IPS-15b (cell line): ENCODE measurements at regions not wholly inside any gene's neighbourhood (a gene's known extent, or its start where the extent isn't known, plus 50 kb on each side); places are given as distances from the start of the nearest gene placed in this dataset.
"Not testable (repeated sequence)": the region's sequence is repeated elsewhere in the genome, so short reads cannot be mapped to it uniquely, and the experiment has no call there.

ENCODE experiments used
- H3K27me3 ChIP-seq: one replicate; pipeline ENCODE4 v1.6.1; 2013; ENCODE audit warnings: low read length; ENCODE audit not compliant: control insufficient read depth, insufficient read depth
- H3K36me3 ChIP-seq: one replicate; pipeline ENCODE4 v1.6.1; 2013; ENCODE audit warnings: low read length; ENCODE audit not compliant: control insufficient read depth, insufficient read depth
- H3K4me1 ChIP-seq: one replicate; pipeline ENCODE4 v1.6.1; 2013; ENCODE audit warnings: mild to moderate bottlenecking, low read length; ENCODE audit not compliant: control insufficient read depth, insufficient read depth
- H3K4me3 ChIP-seq: one replicate; pipeline ENCODE4 v1.5.1; 2013; ENCODE audit warnings: low read depth, low read length
- H3K9ac ChIP-seq: one replicate; pipeline ENCODE4 v1.6.1; 2013; ENCODE audit warnings: low read depth, mild to moderate bottlenecking, low read length
- H3K9me3 ChIP-seq: one replicate; pipeline ENCODE4 v1.6.1; 2013; ENCODE audit warnings: mild to moderate bottlenecking, low read length; ENCODE audit not compliant: control insufficient read depth, insufficient read depth

DNA sequence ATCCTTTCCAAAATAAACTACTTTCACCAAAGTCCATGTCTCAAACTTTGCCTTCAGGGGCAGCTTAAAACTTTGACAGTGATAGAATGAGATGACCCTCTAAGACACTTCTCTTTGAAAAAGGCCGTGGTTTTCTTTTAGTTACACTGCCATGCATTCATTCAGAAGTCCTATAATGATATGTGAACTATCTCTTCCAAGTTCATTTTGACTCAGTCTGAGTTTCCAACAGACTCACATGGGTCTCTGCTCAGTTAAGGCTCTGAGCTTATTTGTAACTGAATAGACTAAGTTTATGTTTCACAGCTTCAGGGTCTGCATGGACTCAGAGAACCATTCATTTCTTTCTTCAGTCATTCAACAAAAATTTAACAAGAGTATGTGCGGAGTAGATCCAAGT lies 208.9 kb upstream of the PRSS1 start:
- no peaks in the 10 kb centered on the region for H3K27me3 ChIP-seq
- no peak overlapping the region for H3K4me3 ChIP-seq
- H3K4me1 ChIP-seq, result no peaks in the 10 kb centered on the region
- H3K9ac ChIP-seq, result no peak overlapping the region
- no peaks in the 10 kb centered on the region for H3K9me3 ChIP-seq
- H3K36me3 ChIP-seq, result no peaks in the 10 kb centered on the region

DNA sequence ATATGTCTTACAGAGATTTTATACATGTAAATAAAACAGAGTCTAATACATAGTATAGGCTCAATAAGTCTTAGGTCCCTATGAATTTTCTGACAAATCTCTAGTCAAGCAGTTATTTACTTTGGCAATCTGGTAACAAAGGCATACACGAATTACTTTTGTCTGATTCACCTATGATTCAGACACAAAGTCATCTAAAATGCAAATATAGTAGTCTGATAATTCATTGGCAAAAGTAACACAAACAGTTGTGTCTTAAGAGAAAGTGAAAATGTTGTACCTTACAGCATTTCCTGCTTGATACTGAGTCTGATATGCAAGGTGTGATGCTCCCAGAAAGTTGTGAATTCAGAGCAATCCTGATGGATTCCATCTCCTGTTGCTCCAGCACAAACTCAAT lies 209.4 kb upstream of the PRSS1 start:
- H3K27me3 ChIP-seq, result no peaks in the 10 kb centered on the region
- no peaks in the 10 kb centered on the region for H3K36me3 ChIP-seq
- no peak overlapping the region for H3K9ac ChIP-seq
- no peaks in the 10 kb centered on the region for H3K4me1 ChIP-seq
- H3K4me3 ChIP-seq, result no peak overlapping the region
- no peaks in the 10 kb centered on the region for H3K9me3 ChIP-seq

DNA sequence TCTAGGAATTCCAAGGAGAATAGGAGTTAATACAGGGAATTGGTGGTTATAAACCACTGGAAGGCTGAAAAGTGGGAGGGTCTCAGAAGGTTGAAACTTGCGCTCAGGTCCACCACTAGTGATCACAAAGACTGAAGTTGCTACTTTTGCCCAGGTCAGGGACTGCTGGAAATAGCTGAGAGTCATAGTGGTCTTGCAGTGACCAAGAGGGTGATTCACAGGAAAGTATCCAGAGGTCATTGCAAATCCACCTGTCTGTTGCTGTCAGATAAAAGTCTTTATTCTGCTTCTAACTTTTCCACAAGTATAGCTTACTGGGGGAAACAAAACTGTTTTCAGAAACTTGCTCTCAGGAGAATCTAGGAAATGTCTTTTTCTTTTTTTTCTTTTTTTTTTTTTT lies 211.5 kb upstream of the PRSS1 start:
- H3K4me3 ChIP-seq, result no peak overlapping the region
- H3K36me3 ChIP-seq, result no peaks in the 10 kb centered on the region
- H3K9me3 ChIP-seq, result no peaks in the 10 kb centered on the region
- no peaks in the 10 kb centered on the region for H3K27me3 ChIP-seq
- H3K9ac ChIP-seq, result no peak overlapping the region
- no peaks in the 10 kb centered on the region for H3K4me1 ChIP-seq

DNA sequence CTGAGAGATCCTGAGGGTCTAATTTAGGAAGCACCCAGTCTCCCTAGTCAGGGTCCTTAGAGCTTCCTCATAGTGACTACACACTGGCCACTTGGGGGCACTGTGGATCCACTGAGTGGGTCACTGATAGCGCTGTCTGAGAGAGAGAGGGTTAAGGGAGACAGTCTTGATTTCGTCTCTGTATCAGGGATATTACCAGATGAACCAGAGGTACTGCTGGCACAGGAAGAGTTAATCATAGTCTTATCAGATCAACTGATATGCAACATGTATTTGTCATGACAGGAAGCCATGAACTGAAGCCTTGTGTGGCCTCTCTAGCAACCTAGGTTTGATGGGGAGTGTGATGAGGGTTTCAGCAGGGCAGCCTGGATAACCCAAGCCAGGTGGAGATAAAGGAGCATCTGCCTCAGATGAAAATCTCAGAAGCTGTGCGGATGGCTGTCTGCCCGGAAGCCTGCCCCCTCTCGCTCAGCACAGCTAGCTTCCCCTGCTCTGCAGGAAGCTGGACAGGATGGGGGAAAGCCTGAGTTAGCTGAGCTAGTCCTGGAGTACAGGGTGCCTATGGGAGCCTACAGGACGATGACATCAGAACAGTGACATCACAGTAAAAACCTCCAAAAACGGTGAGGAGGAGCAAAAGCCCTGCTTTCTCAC lies 214.0 kb upstream of the PRSS1 start:
- Histone ChIP-seq H3K27me3 (no peaks in the 10 kb centered on the region), H3K4me3 (no peak overlapping the region), H3K36me3 (no peaks in the 10 kb centered on the region), H3K9me3 (no peaks in the 10 kb centered on the region), H3K9ac (no peak overlapping the region), H3K4me1 (no peaks in the 10 kb centered on the region)

DNA sequence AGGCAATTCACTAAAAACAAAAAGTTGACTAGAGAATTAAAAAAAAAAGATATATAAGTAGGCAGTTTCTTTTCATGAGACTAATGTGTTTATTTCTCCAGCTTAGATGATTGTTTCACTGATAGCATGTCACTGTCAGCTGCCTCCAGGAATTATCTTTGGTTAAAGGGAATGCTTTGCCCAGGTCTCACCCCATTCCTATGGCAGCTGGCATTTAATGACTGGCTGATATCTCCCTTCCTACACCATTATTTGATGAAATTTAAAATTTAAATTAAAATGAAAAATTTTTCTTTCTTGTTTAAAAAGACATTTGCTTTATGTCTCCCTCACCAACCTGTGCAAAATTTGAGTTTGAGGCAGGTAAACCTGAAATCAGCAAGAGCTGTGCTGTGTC lies 214.5 kb upstream of the PRSS1 start:
- Histone ChIP-seq H3K9me3 (no peaks in the 10 kb centered on the region), H3K4me1 (no peaks in the 10 kb centered on the region), H3K36me3 (no peaks in the 10 kb centered on the region), H3K9ac (no peak overlapping the region), H3K4me3 (no peak overlapping the region), H3K27me3 (no peaks in the 10 kb centered on the region)

DNA sequence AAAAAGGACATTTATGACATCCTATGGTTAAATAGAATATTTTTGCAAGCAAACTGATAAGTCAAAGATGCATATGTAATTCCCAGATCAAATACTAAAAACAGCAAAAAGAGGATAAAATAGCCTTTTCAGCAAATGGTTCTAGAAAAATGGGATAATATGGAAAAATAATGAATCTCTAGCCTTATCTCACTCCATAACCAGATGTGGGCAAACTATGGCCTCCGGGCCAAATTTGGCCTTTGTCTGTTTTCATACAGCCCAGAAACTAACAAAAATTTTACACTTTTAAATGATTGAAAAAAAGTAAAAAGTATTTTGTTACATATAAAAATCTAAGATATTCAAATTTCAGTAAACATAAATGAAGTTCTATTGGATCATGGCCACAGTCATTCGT lies 215.4 kb upstream of the PRSS1 start:
- Histone ChIP-seq H3K27me3 (no peaks in the 10 kb centered on the region), H3K4me1 (no peaks in the 10 kb centered on the region), H3K4me3 (no peak overlapping the region), H3K9ac (no peak overlapping the region), H3K9me3 (no peaks in the 10 kb centered on the region), H3K36me3 (no peaks in the 10 kb centered on the region)

DNA sequence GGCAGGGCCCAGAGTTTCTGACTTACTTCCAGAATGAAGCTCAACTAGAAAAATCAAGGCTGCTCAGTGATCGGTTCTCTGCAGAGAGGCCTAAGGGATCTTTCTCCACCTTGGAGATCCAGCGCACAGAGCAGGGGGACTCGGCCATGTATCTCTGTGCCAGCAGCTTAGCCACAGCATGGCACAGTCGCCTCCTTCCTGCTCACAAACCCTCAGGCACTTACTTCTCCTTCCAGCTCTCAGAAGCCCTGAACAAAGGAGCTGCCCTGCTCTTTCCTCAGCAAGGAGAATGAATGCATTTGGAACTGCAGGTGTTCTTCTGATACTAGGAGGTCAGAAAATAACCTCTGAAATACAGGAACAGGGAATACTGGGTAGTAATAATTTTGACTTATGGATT lies 219.7 kb upstream of the PRSS1 start:
- no peak overlapping the region for H3K4me3 ChIP-seq
- H3K9ac ChIP-seq, result no peak overlapping the region
- no peaks in the 10 kb centered on the region for H3K27me3 ChIP-seq
- no peaks in the 10 kb centered on the region for H3K9me3 ChIP-seq
- no peaks in the 10 kb centered on the region for H3K4me1 ChIP-seq
- H3K36me3 ChIP-seq, result no peaks in the 10 kb centered on the region

DNA sequence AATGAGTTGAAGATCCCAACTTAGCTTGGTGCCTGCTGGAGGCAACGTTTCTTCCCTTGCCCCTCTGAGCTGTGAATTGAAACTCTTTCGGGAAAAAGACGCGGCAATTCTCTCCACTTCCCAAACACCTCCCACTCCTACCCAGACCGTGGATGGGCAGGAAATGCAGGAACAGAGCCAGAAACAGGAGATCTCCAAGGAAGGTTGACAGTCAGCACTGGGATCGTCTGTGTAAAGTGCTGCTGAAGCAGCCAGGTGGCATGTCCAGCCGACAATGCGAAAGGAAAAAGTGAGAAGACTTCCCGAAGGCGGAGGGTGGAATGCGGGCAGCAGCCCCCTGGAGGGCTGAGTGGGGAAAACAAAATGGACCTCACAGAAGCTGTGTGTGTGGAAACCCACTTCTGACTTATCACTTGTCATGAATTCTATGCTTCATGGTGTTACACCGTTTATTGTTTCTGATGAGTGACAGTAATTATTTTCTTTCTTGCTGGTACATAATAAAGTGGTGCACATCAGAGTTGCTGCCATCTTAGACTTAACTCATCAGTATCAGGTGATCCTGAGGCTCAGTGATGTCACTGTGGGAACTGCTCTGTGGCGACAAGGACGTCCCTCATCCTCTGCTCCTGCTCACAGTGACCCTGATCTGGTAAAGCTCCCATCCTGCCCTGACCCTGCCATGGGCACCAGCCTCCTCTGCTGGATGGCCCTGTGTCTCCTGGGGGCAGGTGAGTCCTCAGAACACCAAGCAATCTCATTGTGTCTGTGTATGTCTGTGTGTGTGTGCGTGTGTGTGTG lies 220.5 kb upstream of the PRSS1 start:
- H3K9me3 ChIP-seq, result no peaks in the 10 kb centered on the region
- H3K4me3 ChIP-seq, result no peak overlapping the region
- no peaks in the 10 kb centered on the region for H3K27me3 ChIP-seq
- H3K36me3 ChIP-seq, result no peaks in the 10 kb centered on the region
- no peaks in the 10 kb centered on the region for H3K4me1 ChIP-seq
- no peak overlapping the region for H3K9ac ChIP-seq

DNA sequence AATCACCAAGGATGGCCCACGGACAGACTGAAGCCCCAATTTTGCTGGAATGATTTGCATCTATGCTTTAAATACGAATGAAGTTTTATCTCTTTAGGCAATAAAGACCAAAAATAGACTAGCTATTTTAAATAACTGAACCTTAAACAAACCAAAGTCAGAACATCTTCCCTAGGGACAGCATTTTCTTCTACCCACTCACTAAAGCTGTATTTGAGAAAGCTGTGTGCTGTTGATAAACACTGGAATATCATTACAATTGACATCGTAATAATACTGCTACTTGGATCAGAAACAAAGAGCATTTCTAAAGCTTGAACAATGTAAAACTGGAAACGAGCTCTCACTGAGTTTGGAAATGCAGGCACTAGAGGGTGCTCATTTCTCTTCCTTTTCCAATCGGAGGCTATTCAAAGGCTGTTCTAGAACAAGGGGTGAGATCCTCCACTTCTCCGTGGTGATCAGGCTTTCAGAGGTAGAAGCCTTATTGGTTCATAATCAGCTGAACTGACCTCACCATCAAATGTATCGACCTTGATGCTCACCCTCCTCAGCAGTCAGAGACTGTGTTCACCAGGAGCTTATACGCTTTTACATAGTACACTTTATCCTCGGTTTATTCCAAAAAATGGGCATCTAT lies 225.3 kb upstream of the PRSS1 start:
- H3K4me1 ChIP-seq, result no peaks in the 10 kb centered on the region
- H3K27me3 ChIP-seq, result no peaks in the 10 kb centered on the region
- H3K9ac ChIP-seq, result no peak overlapping the region
- no peaks in the 10 kb centered on the region for H3K36me3 ChIP-seq
- no peak overlapping the region for H3K4me3 ChIP-seq
- no peaks in the 10 kb centered on the region for H3K9me3 ChIP-seq

DNA sequence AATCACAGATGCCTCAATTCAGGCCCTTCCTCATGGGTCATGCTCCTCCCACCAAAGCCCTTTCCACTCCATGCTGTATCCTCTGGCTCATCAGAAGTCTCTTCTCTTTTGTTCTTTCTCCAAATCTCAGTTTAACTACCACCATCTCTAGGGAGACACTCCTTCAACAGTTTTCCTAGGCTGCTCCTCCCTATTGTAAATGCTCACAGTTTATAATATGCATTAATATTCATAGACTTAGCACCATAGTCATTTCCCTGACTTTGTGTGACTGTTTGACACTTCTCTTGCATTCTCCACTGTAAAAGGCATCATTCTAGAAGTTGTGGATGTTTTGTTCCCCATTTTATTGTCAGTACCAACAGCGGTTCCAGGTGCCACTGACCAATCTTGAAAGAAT lies 226.5 kb upstream of the PRSS1 start:
- Histone ChIP-seq H3K27me3 (no peaks in the 10 kb centered on the region), H3K4me3 (no peak overlapping the region), H3K9ac (no peak overlapping the region), H3K9me3 (no peaks in the 10 kb centered on the region), H3K36me3 (no peaks in the 10 kb centered on the region), H3K4me1 (no peaks in the 10 kb centered on the region)

DNA sequence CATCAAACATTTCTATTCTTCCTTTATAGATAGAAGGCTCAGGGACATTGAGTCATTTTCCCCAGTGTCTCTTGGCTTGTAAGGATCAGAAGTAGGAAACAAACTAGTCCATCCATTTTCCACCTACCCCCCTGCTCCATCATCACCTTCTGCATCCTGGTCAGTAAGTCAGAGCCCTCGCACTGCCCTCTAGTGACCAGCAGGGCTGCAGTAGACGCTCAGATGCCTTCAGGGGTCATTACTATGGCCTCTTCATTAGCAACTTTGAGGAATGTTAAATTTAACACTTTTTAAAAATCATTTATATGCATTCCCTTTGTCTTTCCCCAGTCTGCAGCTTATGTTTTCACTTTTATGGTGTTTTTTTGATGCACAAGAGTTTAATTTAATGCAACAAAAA lies 228.4 kb upstream of the PRSS1 start:
- not testable (repeated sequence) for H3K9ac ChIP-seq, H3K4me3 ChIP-seq, H3K4me1 ChIP-seq, H3K27me3 ChIP-seq, H3K36me3 ChIP-seq, H3K9me3 ChIP-seq

DNA sequence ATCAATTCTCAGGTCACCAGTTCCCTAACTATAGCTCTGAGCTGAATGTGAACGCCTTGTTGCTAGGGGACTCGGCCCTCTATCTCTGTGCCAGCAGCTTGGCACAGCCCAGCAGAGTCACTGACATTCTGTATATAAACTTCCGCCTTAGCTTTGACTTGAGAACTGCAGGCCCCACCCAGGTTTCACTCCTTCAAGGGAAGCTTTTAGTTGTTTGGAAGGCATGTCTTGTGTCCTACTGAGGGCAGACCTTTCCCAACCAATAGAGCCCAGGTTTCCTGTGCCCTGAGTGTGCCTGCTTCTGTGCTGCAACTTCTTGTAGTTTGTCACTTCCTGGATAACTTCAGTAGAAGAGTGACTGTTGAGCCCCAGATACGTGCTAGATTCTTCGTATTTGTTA lies 228.8 kb upstream of the PRSS1 start:
- not testable (repeated sequence) for H3K9ac ChIP-seq, H3K9me3 ChIP-seq, H3K4me3 ChIP-seq, H3K36me3 ChIP-seq, H3K27me3 ChIP-seq, H3K4me1 ChIP-seq
